HCT116 (cell line): ENCODE measurements at regions not wholly inside any gene's neighbourhood (a gene's known extent, or its start where the extent isn't known, plus 50 kb on each side); places are given as distances from the start of the nearest gene placed in this dataset.

Experiments
- ATAC-seq: fragments of 200-7000 bp; cut with Tn5 transposase; 2 replicates; pipeline ENCODE4 v1.9.1; 2020; ENCODE audit warnings: mild to moderate bottlenecking, moderate library complexity
- BruUV-seq: library from RNA; stranded (reverse); fragments of 400-500 nt; replicated peaks from 2 replicates; lab custom pipeline; 2021; lab: Mats Ljungman, UMichigan
- CTCF ChIA-PET: fragments of 300-600 bp; sonication (Branson Sonifier 250); formaldehyde crosslinking; loops from one replicate; lab custom pipeline; 2021; ENCODE audit warnings: antibody characterized with exemption; lab: Charles Lee
- POLR2A ChIA-PET: fragments of 300-600, 350-600 bp; sonication (Branson Sonifier 250); formaldehyde crosslinking; loops from one replicate; lab custom pipeline; 2021; ENCODE audit warnings: antibody characterized with exemption; lab: Charles Lee
- RAD21 ChIA-PET, 2 experiments: fragments of 300-600 bp; sonication (Branson Sonifier 250); formaldehyde crosslinking; loops; one replicate each; lab custom pipeline; 2023; ENCODE audit warnings: low total read pairs in 2 of 2; ENCODE audit not compliant: uncharacterized antibody in 2 of 2, unreplicated experiment in 2 of 2, low non-redundant PET in 1 of 2; lab: Charles Lee
- DNase-seq: peaks from one replicate; pipeline ENCODE4 v3.0.0-alpha.2; 2010; ENCODE audit warnings: low read depth, low spot score
- H2AFZ ChIP-seq: fragments of 200-600 bp; shearing (Covaris generic), sonication (generic); 2 replicates; pipeline ENCODE4 v1.6.1; 2017; ENCODE audit warnings: low read depth, mixed run types, mixed read lengths, antibody characterized with exemption, low read length; ENCODE audit not compliant: poor library complexity, severe bottlenecking
- H3K27ac ChIP-seq: 2 replicates; pipeline ENCODE4 v1.5.1; 2012; ENCODE audit warnings: low read depth, low read length
- H3K27me3 ChIP-seq: fragments of 200-600 bp; sonication (generic); 2 replicates; pipeline ENCODE4 v1.6.1; 2016; ENCODE audit warnings: mixed run types, low read length, mixed read lengths; ENCODE audit not compliant: insufficient read depth
- H3K36me3 ChIP-seq, 2 experiments: fragments of 200-500 bp in 1 of 2; fragments of 200-600 bp in 1 of 2; sonication (Bioruptor generic) in 1 of 2; sonication (generic) in 1 of 2; 2 replicates each; pipeline versions ENCODE4 v1.5.1 to v1.6.1; 2014 to 2016; ENCODE audit warnings: low read length in 2 of 2, inconsistent platforms in 1 of 2, mixed read lengths in 1 of 2, mixed run types in 1 of 2; ENCODE audit not compliant: insufficient read depth in 2 of 2, control insufficient read depth in 1 of 2
- H3K4me1 ChIP-seq, 2 experiments: fragments of 200-600 bp in 1 of 2; sonication (generic) in 1 of 2; 2 replicates each; pipeline versions ENCODE4 v1.5.1 to v1.6.1; 2012 to 2017; ENCODE audit warnings: low read length in 2 of 2, inconsistent platforms in 1 of 2, mild to moderate bottlenecking in 1 of 2, mixed read lengths in 1 of 2, mixed run types in 1 of 2, moderate library complexity in 1 of 2; ENCODE audit not compliant: insufficient read depth in 2 of 2, control insufficient read depth in 1 of 2
- H3K4me2 ChIP-seq: fragments of 200-600 bp; sonication (generic); 2 replicates; pipeline ENCODE4 v1.6.1; 2017; ENCODE audit warnings: mixed run types, low read length, mixed read lengths
- H3K4me3 ChIP-seq, 2 experiments: fragments of 200-600 bp in 1 of 2; sonication (generic) in 1 of 2; replicated peaks in 1 of 2; 2 replicates each; pipeline ENCODE4 v1.5.1; 2011 to 2016; ENCODE audit warnings: low read length in 2 of 2, control low read depth in 1 of 2, low read depth in 1 of 2, mild to moderate bottlenecking in 1 of 2, mixed read lengths in 1 of 2, mixed run types in 1 of 2
- H3K79me2 ChIP-seq: fragments of 200-600 bp; sonication (generic); 2 replicates; pipeline ENCODE4 v1.6.1; 2017; ENCODE audit warnings: mild to moderate bottlenecking, mixed run types, low read length, moderate library complexity, mixed read lengths; ENCODE audit not compliant: insufficient read depth
- H3K9ac ChIP-seq: fragments of 200-600 bp; sonication (generic); 2 replicates; pipeline ENCODE4 v1.6.1; 2016; ENCODE audit warnings: low read length, mixed read lengths
- H3K9me2 ChIP-seq: fragments of 200-600 bp; sonication (generic), shearing (Covaris generic); 2 replicates; pipeline ENCODE4 v1.6.1; 2017; ENCODE audit warnings: mixed run types, mild to moderate bottlenecking, moderate library complexity; ENCODE audit not compliant: insufficient read depth
- H3K9me3 ChIP-seq, 2 experiments: fragments of 200-500 bp in 1 of 2; fragments of 200-600 bp in 1 of 2; sonication (Bioruptor generic) in 1 of 2; sonication (generic) in 1 of 2; 2 replicates each; pipeline ENCODE4 v1.6.1; 2014 to 2017; ENCODE audit warnings: low read length in 2 of 2, mixed read lengths in 2 of 2, inconsistent platforms in 1 of 2, low read depth in 1 of 2, mild to moderate bottlenecking in 1 of 2, mixed run types in 1 of 2, moderate library complexity in 1 of 2; ENCODE audit not compliant: control insufficient read depth in 1 of 2, insufficient read depth in 1 of 2
- H4K20me1 ChIP-seq: fragments of 200-600 bp; sonication (generic), shearing (Covaris generic); 2 replicates; pipeline ENCODE4 v1.6.1; 2017; ENCODE audit warnings: mixed run types, mild to moderate bottlenecking, moderate library complexity; ENCODE audit not compliant: insufficient read depth
- CBX3 ChIP-seq: IDR thresholded peaks from 2 replicates; pipeline ENCODE4 v1.6.1; 2012; ENCODE audit warnings: low read depth
- CEBPB ChIP-seq: IDR thresholded peaks from 2 replicates; pipeline ENCODE4 v1.6.1; 2012; ENCODE audit warnings: low read depth
- EGR1 ChIP-seq: IDR thresholded peaks from 2 replicates; pipeline ENCODE4 v1.6.1; 2012; ENCODE audit warnings: low read depth
- ELF1 ChIP-seq: IDR thresholded peaks from 2 replicates; pipeline ENCODE4 v1.6.1; 2012; ENCODE audit warnings: low read depth, borderline replicate concordance
- EZH2phosphoT487 ChIP-seq: fragments of 200-600 bp; IDR thresholded peaks from 2 replicates; pipeline ENCODE4 v1.6.1; 2018; ENCODE audit warnings: antibody characterized with exemption, borderline replicate concordance
- FOSL1 ChIP-seq: IDR thresholded peaks from 2 replicates; pipeline ENCODE4 v1.6.1; 2012; ENCODE audit warnings: low read depth
- JUND ChIP-seq: IDR thresholded peaks from 2 replicates; pipeline ENCODE4 v1.6.1; 2012
- POLR2A ChIP-seq: IDR thresholded peaks from 2 replicates; pipeline ENCODE4 v1.7.0; 2011; ENCODE audit warnings: borderline replicate concordance; ENCODE audit not compliant: insufficient read depth, insufficient read length; ENCODE audit errors: extremely low read depth
- RAD21 ChIP-seq: IDR thresholded peaks from 2 replicates; pipeline ENCODE4 v1.6.1; 2012; ENCODE audit warnings: low read depth, mild to moderate bottlenecking
- SIN3A ChIP-seq: IDR thresholded peaks from 2 replicates; pipeline ENCODE4 v1.6.1; 2012; ENCODE audit warnings: low read depth
- SP1 ChIP-seq: IDR thresholded peaks from 2 replicates; pipeline ENCODE4 v1.6.1; 2012; ENCODE audit warnings: low read depth
- SRF ChIP-seq: IDR thresholded peaks from 2 replicates; pipeline ENCODE4 v1.6.1; 2012; ENCODE audit warnings: low read depth
- YY1 ChIP-seq: IDR thresholded peaks from 2 replicates; pipeline ENCODE4 v1.6.1; 2011; ENCODE audit warnings: low read length, low read depth, moderate library complexity, mild to moderate bottlenecking; ENCODE audit not compliant: insufficient replicate concordance; ENCODE audit errors: extremely low read depth
- ZNF274 ChIP-seq: fragments of 200-500 bp; sonication (Bioruptor generic); IDR thresholded peaks from 2 replicates; pipeline ENCODE4 v1.6.1; 2014; ENCODE audit warnings: mild to moderate bottlenecking, low read depth, low read length, inconsistent platforms
- intact Hi-C: fragments of 100-400 bp; cut with micrococcal nuclease; formaldehyde crosslinking; loops from 2 replicates; pipeline ENCODE4 v1.10.0; 2022
- TF ChIP-seq, protein P1 (sequence below): IDR thresholded peaks from 2 replicates; pipeline ENCODE4 v1.6.1; 2012; ENCODE audit warnings: low read depth
- TF ChIP-seq, protein P2 (sequence below), 3 experiments: fragments of 200-600 bp in 1 of 3; sonication (generic) in 1 of 3; IDR thresholded peaks in 2 of 3; conservative IDR thresholded peaks in 1 of 3; 2 replicates each; pipeline ENCODE4 v1.5.1; 2012 to 2017; ENCODE audit warnings: low read depth in 2 of 3, low read length in 2 of 3, antibody characterized with exemption in 1 of 3, borderline replicate concordance in 1 of 3, control low read depth in 1 of 3, mild to moderate bottlenecking in 1 of 3, mixed read lengths in 1 of 3, mixed run types in 1 of 3, moderate library complexity in 1 of 3; ENCODE audit not compliant: insufficient read depth in 1 of 3

DNA sequence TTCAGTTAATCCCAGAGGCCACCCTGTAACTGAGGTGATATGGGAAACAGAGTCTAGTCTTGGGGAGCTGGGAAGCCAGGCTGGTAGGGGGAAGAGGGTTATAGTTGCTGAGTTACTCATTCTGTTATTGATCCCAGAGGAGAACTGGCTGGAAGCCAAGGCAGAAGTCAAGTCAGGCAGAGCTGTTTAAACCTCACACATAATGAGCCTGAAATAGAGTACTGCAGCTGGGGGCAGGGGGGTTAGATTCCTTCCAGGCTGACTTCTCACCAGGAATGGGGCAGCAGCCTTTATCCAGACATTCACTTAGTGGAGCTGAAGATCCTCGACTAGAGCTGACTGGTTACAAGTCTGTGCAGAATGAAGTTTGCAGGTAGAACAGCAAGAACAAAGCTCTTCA, 144.9 kb downstream of the C4orf33 start (continued):
- TF ChIP-seq, protein P1, sequence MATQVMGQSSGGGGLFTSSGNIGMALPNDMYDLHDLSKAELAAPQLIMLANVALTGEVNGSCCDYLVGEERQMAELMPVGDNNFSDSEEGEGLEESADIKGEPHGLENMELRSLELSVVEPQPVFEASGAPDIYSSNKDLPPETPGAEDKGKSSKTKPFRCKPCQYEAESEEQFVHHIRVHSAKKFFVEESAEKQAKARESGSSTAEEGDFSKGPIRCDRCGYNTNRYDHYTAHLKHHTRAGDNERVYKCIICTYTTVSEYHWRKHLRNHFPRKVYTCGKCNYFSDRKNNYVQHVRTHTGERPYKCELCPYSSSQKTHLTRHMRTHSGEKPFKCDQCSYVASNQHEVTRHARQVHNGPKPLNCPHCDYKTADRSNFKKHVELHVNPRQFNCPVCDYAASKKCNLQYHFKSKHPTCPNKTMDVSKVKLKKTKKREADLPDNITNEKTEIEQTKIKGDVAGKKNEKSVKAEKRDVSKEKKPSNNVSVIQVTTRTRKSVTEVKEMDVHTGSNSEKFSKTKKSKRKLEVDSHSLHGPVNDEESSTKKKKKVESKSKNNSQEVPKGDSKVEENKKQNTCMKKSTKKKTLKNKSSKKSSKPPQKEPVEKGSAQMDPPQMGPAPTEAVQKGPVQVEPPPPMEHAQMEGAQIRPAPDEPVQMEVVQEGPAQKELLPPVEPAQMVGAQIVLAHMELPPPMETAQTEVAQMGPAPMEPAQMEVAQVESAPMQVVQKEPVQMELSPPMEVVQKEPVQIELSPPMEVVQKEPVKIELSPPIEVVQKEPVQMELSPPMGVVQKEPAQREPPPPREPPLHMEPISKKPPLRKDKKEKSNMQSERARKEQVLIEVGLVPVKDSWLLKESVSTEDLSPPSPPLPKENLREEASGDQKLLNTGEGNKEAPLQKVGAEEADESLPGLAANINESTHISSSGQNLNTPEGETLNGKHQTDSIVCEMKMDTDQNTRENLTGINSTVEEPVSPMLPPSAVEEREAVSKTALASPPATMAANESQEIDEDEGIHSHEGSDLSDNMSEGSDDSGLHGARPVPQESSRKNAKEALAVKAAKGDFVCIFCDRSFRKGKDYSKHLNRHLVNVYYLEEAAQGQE: no peak
- TF ChIP-seq EZH2phosphoT487: no peak
- TF ChIP-seq POLR2A: no peak
- TF ChIP-seq EGR1: no peak
- TF ChIP-seq YY1: no peak

DNA sequence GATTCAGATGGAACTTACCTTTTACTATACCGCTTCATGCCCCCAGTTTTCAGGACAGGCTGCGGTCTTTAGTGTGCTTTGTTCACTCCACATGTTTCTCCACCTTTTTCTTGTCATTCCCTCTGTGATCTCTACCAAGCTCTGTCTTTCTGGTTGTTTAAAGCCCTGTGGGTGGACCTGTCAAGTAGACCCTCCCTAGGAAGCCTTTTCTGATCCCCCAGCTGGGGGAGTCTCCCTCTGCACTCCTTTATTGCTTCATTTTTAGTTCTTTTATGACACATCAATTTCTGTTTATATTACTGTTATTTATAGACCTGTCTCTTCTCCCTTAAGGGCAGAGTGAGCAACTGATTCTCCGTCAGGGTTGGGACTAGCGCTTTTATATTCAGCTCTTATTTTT, 150.2 kb downstream of the C4orf33 start:
- no peaks in the 10 kb centered on the region for H3K79me2 ChIP-seq
- no peak overlapping the region for H3K27ac ChIP-seq
- RAD21 ChIA-PET: no interaction called here
- H3K27me3 ChIP-seq: no peaks in the 10 kb centered on the region
- no peak overlapping the region for H2AFZ ChIP-seq
- H3K9me3 ChIP-seq: no peaks in the 10 kb centered on the region
- POLR2A ChIA-PET: no interaction called here
- TF ChIP-seq YY1: no peak
- no peak for TF ChIP-seq SRF
- TF ChIP-seq CEBPB: no peak
- TF ChIP-seq FOSL1: no peak
- no peak for TF ChIP-seq SP1
- TF ChIP-seq, protein P2, sequence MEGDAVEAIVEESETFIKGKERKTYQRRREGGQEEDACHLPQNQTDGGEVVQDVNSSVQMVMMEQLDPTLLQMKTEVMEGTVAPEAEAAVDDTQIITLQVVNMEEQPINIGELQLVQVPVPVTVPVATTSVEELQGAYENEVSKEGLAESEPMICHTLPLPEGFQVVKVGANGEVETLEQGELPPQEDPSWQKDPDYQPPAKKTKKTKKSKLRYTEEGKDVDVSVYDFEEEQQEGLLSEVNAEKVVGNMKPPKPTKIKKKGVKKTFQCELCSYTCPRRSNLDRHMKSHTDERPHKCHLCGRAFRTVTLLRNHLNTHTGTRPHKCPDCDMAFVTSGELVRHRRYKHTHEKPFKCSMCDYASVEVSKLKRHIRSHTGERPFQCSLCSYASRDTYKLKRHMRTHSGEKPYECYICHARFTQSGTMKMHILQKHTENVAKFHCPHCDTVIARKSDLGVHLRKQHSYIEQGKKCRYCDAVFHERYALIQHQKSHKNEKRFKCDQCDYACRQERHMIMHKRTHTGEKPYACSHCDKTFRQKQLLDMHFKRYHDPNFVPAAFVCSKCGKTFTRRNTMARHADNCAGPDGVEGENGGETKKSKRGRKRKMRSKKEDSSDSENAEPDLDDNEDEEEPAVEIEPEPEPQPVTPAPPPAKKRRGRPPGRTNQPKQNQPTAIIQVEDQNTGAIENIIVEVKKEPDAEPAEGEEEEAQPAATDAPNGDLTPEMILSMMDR (IDR thresholded peaks at IDR 0.05 in 2 of 3, conservative IDR thresholded peaks at IDR 0.05 in 1 of 3; ENCODE audit: borderline replicate concordance in 1 of 3, insufficient read depth in 1 of 3, low read depth in 2 of 3, low read length in 2 of 3): no peak
- TF ChIP-seq ZNF274: no peak
- TF ChIP-seq SIN3A: no peak
- no peak for TF ChIP-seq JUND
- TF ChIP-seq CBX3: no peak
- no peak for TF ChIP-seq RAD21
- TF ChIP-seq ELF1: no peak
- TF ChIP-seq EZH2phosphoT487: no peak
- no TSS peak for BruUV-seq
- H3K9me2 ChIP-seq: no peaks in the 10 kb centered on the region
- DNase-seq (no peak), ATAC-seq (no peak)
- intact Hi-C loops: no loop called here
- H3K9ac ChIP-seq: no peak overlapping the region
- CTCF ChIA-PET: no interaction called here
- H4K20me1 ChIP-seq: no peaks in the 10 kb centered on the region; the same call in 1 of the 2 replicates
- no peak overlapping the region for H3K4me3 ChIP-seq
- H3K4me2 ChIP-seq: no peak overlapping the region
- no peaks in the 10 kb centered on the region; a peak in 1 of 4 replicates for H3K4me1 ChIP-seq
- no peaks in the 10 kb centered on the region for H3K36me3 ChIP-seq
